WTC11 (cell line): ENCODE measurements at regions not wholly inside any gene's neighbourhood (a gene's known extent, or its start where the extent isn't known, plus 50 kb on each side); places are given as distances from the start of the nearest gene placed in this dataset.

Experiments
- ATAC-seq: fragments of 200-7000 bp; cut with Tn5 transposase; 2 replicates; pipeline ENCODE4 v1.10.0; 2021; ENCODE audit warnings: mild to moderate bottlenecking, moderate library complexity
- CTCF ChIA-PET: fragments of 300-600 bp; sonication (Branson Sonifier 250); formaldehyde crosslinking; loops from one replicate; lab custom pipeline; 2021; ENCODE audit warnings: antibody characterized with exemption; lab: Charles Lee
- POLR2A ChIA-PET: fragments of 350-600 bp; sonication (Branson Sonifier 250); formaldehyde crosslinking; loops from one replicate; lab custom pipeline; 2021; ENCODE audit warnings: antibody characterized with exemption; lab: Charles Lee
- DNase-seq: peaks from one replicate; pipeline ENCODE4 v3.0.0; 2021; ENCODE audit warnings: low spot score
- H3K27ac Mint-ChIP-seq: 2 replicates; pipeline ENCODE4 v1.8.0; 2021; ENCODE audit warnings: mixed read lengths
- H3K27me3 Mint-ChIP-seq: 2 replicates; pipeline ENCODE4 v1.8.0; 2021; ENCODE audit warnings: low read depth, mild to moderate bottlenecking, moderate library complexity, mixed read lengths
- H3K36me3 Mint-ChIP-seq: 2 replicates; pipeline ENCODE4 v1.8.0; 2021; ENCODE audit warnings: mixed read lengths
- H3K4me1 Mint-ChIP-seq: 2 replicates; pipeline ENCODE4 v1.8.0; 2022; ENCODE audit warnings: mixed read lengths
- H3K4me3 Mint-ChIP-seq: 2 replicates; pipeline ENCODE4 v1.8.0; 2021; ENCODE audit warnings: mild to moderate bottlenecking, moderate library complexity, mixed read lengths
- H3K9me3 Mint-ChIP-seq: 2 replicates; pipeline ENCODE4 v1.8.0; 2021; ENCODE audit warnings: mixed read lengths
- AR ChIP-seq: fragments of 250-450 bp; sonication (Bioruptor Pico); IDR thresholded peaks from 2 replicates; pipeline ENCODE4 v1.9.0; 2021; ENCODE audit warnings: mild to moderate bottlenecking
- CBFB ChIP-seq: sonication (generic); formaldehyde crosslinking; IDR thresholded peaks from 2 replicates; pipeline ENCODE4 v1.8.1; 2022; ENCODE audit warnings: mild to moderate bottlenecking, low read depth, missing genetic modification reagents
- CDX4 ChIP-seq: fragments of 250-450 bp; sonication (Bioruptor Pico); IDR thresholded peaks from 2 replicates; pipeline ENCODE4 v1.9.0; 2021; ENCODE audit warnings: moderate library complexity, mild to moderate bottlenecking, inconsistent platforms, borderline replicate concordance
- ESRRA ChIP-seq: sonication (generic); formaldehyde crosslinking; IDR thresholded peaks from 2 replicates; pipeline ENCODE4 v1.8.1; 2022; ENCODE audit warnings: mild to moderate bottlenecking, missing genetic modification reagents, borderline replicate concordance
- FOXJ3 ChIP-seq: sonication (generic); formaldehyde crosslinking; IDR thresholded peaks from 2 replicates; pipeline ENCODE4 v1.9.0; 2021; ENCODE audit warnings: missing genetic modification reagents, mild to moderate bottlenecking, borderline replicate concordance
- FOXK1 ChIP-seq: sonication (generic); formaldehyde crosslinking; IDR thresholded peaks from 2 replicates; pipeline ENCODE4 v1.8.0; 2022; ENCODE audit warnings: mild to moderate bottlenecking, moderate library complexity, missing genetic modification reagents
- FOXP1 ChIP-seq: sonication (generic); formaldehyde crosslinking; IDR thresholded peaks from 2 replicates; pipeline ENCODE4 v1.8.0; 2022; ENCODE audit warnings: missing genetic modification reagents, mild to moderate bottlenecking, moderate library complexity, borderline replicate concordance
- MXD4 ChIP-seq: fragments of 250-450 bp; sonication (Bioruptor Pico); IDR thresholded peaks from 2 replicates; pipeline ENCODE4 v1.8.0; 2021; ENCODE audit warnings: mild to moderate bottlenecking, moderate library complexity, borderline replicate concordance
- MYBL2 ChIP-seq: sonication (generic); formaldehyde crosslinking; IDR thresholded peaks from 2 replicates; pipeline ENCODE4 v1.8.1; 2023; ENCODE audit warnings: mild to moderate bottlenecking, moderate library complexity, missing genetic modification reagents
- NFE2L1 ChIP-seq: sonication (generic); formaldehyde crosslinking; IDR thresholded peaks from 2 replicates; pipeline ENCODE4 v1.8.1; 2023; ENCODE audit warnings: missing genetic modification reagents
- NFYB ChIP-seq: sonication (generic); formaldehyde crosslinking; conservative IDR thresholded peaks from 2 replicates; pipeline ENCODE4 v1.8.0; 2022; ENCODE audit warnings: low read depth, missing genetic modification reagents
- PRRX2 ChIP-seq: fragments of 250-450 bp; sonication (Bioruptor Pico); IDR thresholded peaks from 2 replicates; pipeline ENCODE4 v1.8.0; 2021; ENCODE audit warnings: mild to moderate bottlenecking
- RELA ChIP-seq: sonication (generic); formaldehyde crosslinking; IDR thresholded peaks from 2 replicates; pipeline ENCODE4 v1.8.1; 2022; ENCODE audit warnings: missing genetic modification reagents, mild to moderate bottlenecking, borderline replicate concordance
- SMAD4 ChIP-seq: sonication (generic); formaldehyde crosslinking; IDR thresholded peaks from 2 replicates; pipeline ENCODE4 v1.8.0; 2022; ENCODE audit warnings: mild to moderate bottlenecking, missing genetic modification reagents
- SOX15 ChIP-seq: fragments of 250-450 bp; sonication (Bioruptor Pico); IDR thresholded peaks from 2 replicates; pipeline ENCODE4 v1.9.0; 2021; ENCODE audit warnings: mild to moderate bottlenecking
- TCF7 ChIP-seq: sonication (generic); formaldehyde crosslinking; IDR thresholded peaks from 2 replicates; pipeline ENCODE4 v1.8.0; 2022; ENCODE audit warnings: mild to moderate bottlenecking, low read depth, missing genetic modification reagents, moderate library complexity
- TEAD1 ChIP-seq: sonication (generic); formaldehyde crosslinking; IDR thresholded peaks from 2 replicates; pipeline ENCODE4 v1.8.0; 2022; ENCODE audit warnings: mild to moderate bottlenecking, missing genetic modification reagents
- ZBTB21 ChIP-seq: sonication (generic); formaldehyde crosslinking; IDR thresholded peaks from 2 replicates; pipeline ENCODE4 v1.8.1; 2023; ENCODE audit warnings: mild to moderate bottlenecking, missing genetic modification reagents, borderline replicate concordance
- ZNF121 ChIP-seq: sonication (generic); formaldehyde crosslinking; IDR thresholded peaks from 2 replicates; pipeline ENCODE4 v1.8.0; 2023; ENCODE audit warnings: missing genetic modification reagents
- ZNF219 ChIP-seq: sonication (generic); formaldehyde crosslinking; IDR thresholded peaks from 2 replicates; pipeline ENCODE4 v1.8.0; 2023; ENCODE audit warnings: missing genetic modification reagents, mild to moderate bottlenecking, borderline replicate concordance
- ZNF232 ChIP-seq: sonication (generic); formaldehyde crosslinking; IDR thresholded peaks from 2 replicates; pipeline ENCODE4 v1.8.0; 2022; ENCODE audit warnings: mild to moderate bottlenecking, missing genetic modification reagents
- ZSCAN18 ChIP-seq: fragments of 250-450 bp; sonication (Bioruptor Pico); IDR thresholded peaks from 2 replicates; pipeline ENCODE4 v2.1.2; 2022; ENCODE audit warnings: mild to moderate bottlenecking, moderate library complexity

- no peak for TF ChIP-seq TCF7 (CRISPR knock-in tag)
- TF ChIP-seq ESRRA (CRISPR knock-in tag): no peak
- no peak for TF ChIP-seq ZSCAN18
These were observed 84.8 kb downstream of the MRPL14 start (continued) for GRCh38 chr6:44042261-44042988.

GRCh38 chr6:44041461-44042260 is 85.6 kb downstream of the MRPL14 start:
- Mint-ChIP-seq H3K9me3 (no peaks in the 10 kb centered on the region), H3K27ac (peak overlapping the region; percentile 25), H3K4me1 (peaks cover 37% of the 10 kb centered on the region), H3K27me3 (no peaks in the 10 kb centered on the region), H3K4me3 (no peak overlapping the region), H3K36me3 (no peaks in the 10 kb centered on the region)
- TF ChIP-seq NFE2L1 (CRISPR knock-in tag) (0 out of 2 replicates have a peak, but pooled peaks have one; percentile 13), SOX15 (no peak)
- ChIA-PET POLR2A (interaction anchor here (1.0 kb wide), 1 partner anchor 33 kb away, joined by 3 read pairs; no protein-coding TSS in a partner anchor), CTCF (interaction anchor here (0.9 to 1.3 kb wide), 2 partner anchors 21 to 32 kb away, joined by 5 to 8 read pairs; no protein-coding TSS in a partner anchor)
- DNase-seq (no peak), ATAC-seq (peak; percentile 19)

GRCh38 chr6:44040786-44041185 is 86.5 kb downstream of the MRPL14 start:
- H3K4me1 Mint-ChIP-seq: peaks cover 37% of the 10 kb centered on the region
- ATAC-seq (no peak), DNase-seq (no peak)
- TF ChIP-seq PRRX2 (CRISPR knock-in tag): no peak
- no peak for TF ChIP-seq CDX4 (CRISPR knock-in tag)
- TF ChIP-seq NFE2L1 (CRISPR knock-in tag): no peak
- no peak for TF ChIP-seq TEAD1 (CRISPR knock-in tag)
- no peak overlapping the region for H3K27ac Mint-ChIP-seq
- no peak overlapping the region for H3K4me3 Mint-ChIP-seq
- ChIA-PET POLR2A (no interaction called here), CTCF (interaction anchor here (0.9 to 1.8 kb wide), 3 partner anchors 22 to 277 kb away, joined by 3 to 7 read pairs (median 5); no protein-coding TSS in a partner anchor)
- no peaks in the 10 kb centered on the region for H3K36me3 Mint-ChIP-seq
- H3K9me3 Mint-ChIP-seq: no peaks in the 10 kb centered on the region
- H3K27me3 Mint-ChIP-seq: no peaks in the 10 kb centered on the region

GRCh38 chr6:44039839-44040350 is 87.4 kb downstream of the MRPL14 start:
- POLR2A ChIA-PET: interaction anchor here (0.6 to 0.9 kb wide), 2 partner anchors 113 to 216 kb away, joined by 3 read pairs; no protein-coding TSS in a partner anchor

GRCh38 chr6:44039191-44039719 is 88.0 kb downstream of the MRPL14 start:
- no peak overlapping the region for H3K27ac Mint-ChIP-seq
- no peak overlapping the region for H3K4me3 Mint-ChIP-seq
- peaks cover 45% of the 10 kb centered on the region for H3K4me1 Mint-ChIP-seq
- DNase-seq (no peak), ATAC-seq (no peak)
- H3K27me3 Mint-ChIP-seq: no peaks in the 10 kb centered on the region
- CTCF ChIA-PET: interaction anchor here (1.3 to 2.1 kb wide), 3 partner anchors 23 to 86 kb away, joined by 5 to 8 read pairs (median 7); no protein-coding TSS in a partner anchor
- no peaks in the 10 kb centered on the region for H3K9me3 Mint-ChIP-seq
- POLR2A ChIA-PET: interaction anchor here (0.9 kb wide), 1 partner anchor 112 kb away, joined by 3 read pairs; no protein-coding TSS in a partner anchor
- H3K36me3 Mint-ChIP-seq: no peaks in the 10 kb centered on the region
- TF ChIP-seq CBFB (CRISPR knock-in tag) (no peak), AR (no peak), ZNF121 (CRISPR knock-in tag) (no peak), MYBL2 (CRISPR knock-in tag) (no peak), ZBTB21 (CRISPR knock-in tag) (no peak), FOXP1 (CRISPR knock-in tag) (no peak), MXD4 (CRISPR knock-in tag) (no peak), SMAD4 (no peak), FOXJ3 (CRISPR knock-in tag) (no peak)

More at GRCh38 chr6:44039839-44040350, 87.4 kb downstream of the MRPL14 start:
- no peak overlapping the region for H3K27ac Mint-ChIP-seq
- CTCF ChIA-PET: interaction anchor here (0.8 to 2.1 kb wide), 4 partner anchors 23 to 86 kb away, joined by 5 to 8 read pairs (median 6); no protein-coding TSS in a partner anchor
- TF ChIP-seq ZNF232 (CRISPR knock-in tag): no peak
- no peak for TF ChIP-seq ZBTB21 (CRISPR knock-in tag)
- no peak for TF ChIP-seq ZNF219 (CRISPR knock-in tag)
- no peak for TF ChIP-seq FOXK1 (CRISPR knock-in tag)
- no peak for TF ChIP-seq NFYB
- no peak for TF ChIP-seq FOXJ3 (CRISPR knock-in tag)
- TF ChIP-seq ESRRA (CRISPR knock-in tag): no peak
- no peak for TF ChIP-seq RELA (CRISPR knock-in tag)
- no peak for ATAC-seq
- no peaks in the 10 kb centered on the region for H3K27me3 Mint-ChIP-seq
- DNase-seq: no peak
- no peak overlapping the region for H3K4me3 Mint-ChIP-seq
- H3K36me3 Mint-ChIP-seq: no peaks in the 10 kb centered on the region
- H3K4me1 Mint-ChIP-seq: peaks cover 40% of the 10 kb centered on the region
- H3K9me3 Mint-ChIP-seq: no peaks in the 10 kb centered on the region
